ENCODE measurements at regions not wholly inside any gene's neighbourhood (a gene's known extent, or its start where the extent isn't known, plus 50 kb on each side); places are given as distances from the start of the nearest gene placed in this dataset.

- H4K20me1 ChIP-seq (ENCODE audit: insufficient read depth, low read length) = no peaks in the 10 kb centered on the region
- no peak for TF ChIP-seq CTCF (IDR thresholded peaks at IDR 0.05; ENCODE audit: low read depth, low read length)
- TF ChIP-seq EZH2phosphoT487 (IDR thresholded peaks at IDR 0.05; ENCODE audit: low read depth) = no peak
Measured at GRCh38 chr5:44495280-44495679, 106.1 kb upstream of the FGF10 start.

GRCh38 chr5:44489759-44490158 is 100.5 kb upstream of the FGF10 start:
- TF ChIP-seq CTCF (IDR thresholded peaks at IDR 0.05; ENCODE audit: low read depth, low read length) (no peak), EZH2phosphoT487 (IDR thresholded peaks at IDR 0.05; ENCODE audit: low read depth) (no peak)
- H4K20me1 ChIP-seq (ENCODE audit: insufficient read depth, low read length) = no peaks in the 10 kb centered on the region
- no peaks in the 10 kb centered on the region for H3K36me3 ChIP-seq (replicated peaks; ENCODE audit: low read depth, low read length)
- H3K4me2 ChIP-seq (ENCODE audit: low read length) = no peak overlapping the region
- no peaks in the 10 kb centered on the region for H3K9me3 ChIP-seq (ENCODE audit: insufficient read depth, low read length)
- H2AFZ ChIP-seq (ENCODE audit: low read depth, low read length) = no peak overlapping the region
- H3K4me1 ChIP-seq (ENCODE audit: low read length) = no peaks in the 10 kb centered on the region
- H3K9ac ChIP-seq (ENCODE audit: low read length) = no peak overlapping the region
- no peak overlapping the region for H3K4me3 ChIP-seq (ENCODE audit: low read length)
- H3K79me2 ChIP-seq (ENCODE audit: low read length) = no peaks in the 10 kb centered on the region
- no peak overlapping the region for H3K27ac ChIP-seq (ENCODE audit: low read length)
- H3K27me3 ChIP-seq (ENCODE audit: low read depth, low read length) = no peaks in the 10 kb centered on the region

More at GRCh38 chr5:44495280-44495679, 106.1 kb upstream of the FGF10 start:
- Histone ChIP-seq H3K4me1 (ENCODE audit: low read length) (no peaks in the 10 kb centered on the region), H3K27me3 (ENCODE audit: low read depth, low read length) (no peaks in the 10 kb centered on the region), H3K27ac (ENCODE audit: low read length) (no peak overlapping the region), H3K9me3 (ENCODE audit: insufficient read depth, low read length) (no peaks in the 10 kb centered on the region), H3K4me3 (ENCODE audit: low read length) (no peak overlapping the region), H3K79me2 (ENCODE audit: low read length) (no peaks in the 10 kb centered on the region), H3K36me3 (replicated peaks; ENCODE audit: low read depth, low read length) (no peaks in the 10 kb centered on the region), H3K4me2 (ENCODE audit: low read length) (no peak overlapping the region), H3K9ac (ENCODE audit: low read length) (no peak overlapping the region), H2AFZ (ENCODE audit: low read depth, low read length) (no peak overlapping the region)

GRCh38 chr5:44486591-44486990 is 97.4 kb upstream of the FGF10 start:
- H3K4me1 ChIP-seq (ENCODE audit: low read length) = no peaks in the 10 kb centered on the region
- no peaks in the 10 kb centered on the region for H3K27me3 ChIP-seq (ENCODE audit: low read depth, low read length)
- no peak overlapping the region for H3K9ac ChIP-seq (ENCODE audit: low read length)
- no peak for TF ChIP-seq EZH2phosphoT487 (IDR thresholded peaks at IDR 0.05; ENCODE audit: low read depth)
- no peak for TF ChIP-seq CTCF (IDR thresholded peaks at IDR 0.05; ENCODE audit: low read depth, low read length)
- H3K9me3 ChIP-seq (ENCODE audit: insufficient read depth, low read length) = no peaks in the 10 kb centered on the region
- H2AFZ ChIP-seq (ENCODE audit: low read depth, low read length) = no peak overlapping the region
- H3K4me3 ChIP-seq (ENCODE audit: low read length) = no peak overlapping the region
- H3K36me3 ChIP-seq (replicated peaks; ENCODE audit: low read depth, low read length) = no peaks in the 10 kb centered on the region
- no peaks in the 10 kb centered on the region for H3K79me2 ChIP-seq (ENCODE audit: low read length)
- H3K27ac ChIP-seq (ENCODE audit: low read length) = no peak overlapping the region
- no peaks in the 10 kb centered on the region for H4K20me1 ChIP-seq (ENCODE audit: insufficient read depth, low read length)
- H3K4me2 ChIP-seq (ENCODE audit: low read length) = no peak overlapping the region

GRCh38 chr5:44454002-44454401 is 64.8 kb upstream of the FGF10 start:
- no peaks in the 10 kb centered on the region for H3K36me3 ChIP-seq (replicated peaks; ENCODE audit: low read depth, low read length)
- TF ChIP-seq CTCF (IDR thresholded peaks at IDR 0.05; ENCODE audit: low read depth, low read length) (no peak), EZH2phosphoT487 (IDR thresholded peaks at IDR 0.05; ENCODE audit: low read depth) (no peak)
- H3K4me1 ChIP-seq (ENCODE audit: low read length) = no peaks in the 10 kb centered on the region
- no peak overlapping the region for H3K4me2 ChIP-seq (ENCODE audit: low read length)
- H2AFZ ChIP-seq (ENCODE audit: low read depth, low read length) = no peak overlapping the region
- H4K20me1 ChIP-seq (ENCODE audit: insufficient read depth, low read length) = no peaks in the 10 kb centered on the region
- H3K9ac ChIP-seq (ENCODE audit: low read length) = no peak overlapping the region
- H3K27ac ChIP-seq (ENCODE audit: low read length) = no peak overlapping the region
- H3K79me2 ChIP-seq (ENCODE audit: low read length) = no peaks in the 10 kb centered on the region
- H3K9me3 ChIP-seq (ENCODE audit: insufficient read depth, low read length) = no peaks in the 10 kb centered on the region
- H3K4me3 ChIP-seq (ENCODE audit: low read length) = no peak overlapping the region
- H3K27me3 ChIP-seq (ENCODE audit: low read depth, low read length) = no peaks in the 10 kb centered on the region
